HUES64 (cell line): ENCODE measurements at regions not wholly inside any gene's neighbourhood (a gene's known extent, or its start where the extent isn't known, plus 50 kb on each side); places are given as distances from the start of the nearest gene placed in this dataset.
"Not testable (repeated sequence)": the region's sequence is repeated elsewhere in the genome, so short reads cannot be mapped to it uniquely, and the experiment has no call there.

Experiments
- H3K27ac ChIP-seq: 2 replicates; pipeline ENCODE4 v1.7.0; 2013; ENCODE audit warnings: low read depth, low read length, inconsistent platforms
- H3K27me3 ChIP-seq: 2 replicates; pipeline ENCODE4 v1.6.1; 2013; ENCODE audit warnings: mild to moderate bottlenecking, low read length; ENCODE audit not compliant: insufficient read depth
- H3K36me3 ChIP-seq: 2 replicates; pipeline ENCODE4 v1.6.1; 2013; ENCODE audit warnings: mild to moderate bottlenecking, low read length; ENCODE audit not compliant: insufficient read depth
- H3K4me1 ChIP-seq: 2 replicates; pipeline ENCODE4 v1.6.1; 2013; ENCODE audit warnings: mild to moderate bottlenecking, low read length, moderate library complexity; ENCODE audit not compliant: insufficient read depth
- H3K4me3 ChIP-seq: 2 replicates; pipeline ENCODE4 v1.5.1; 2013; ENCODE audit warnings: mild to moderate bottlenecking, low read length, moderate library complexity
- H3K9ac ChIP-seq: 2 replicates; pipeline ENCODE4 v1.6.1; 2013; ENCODE audit warnings: mild to moderate bottlenecking, low read depth, low read length
- H3K9me3 ChIP-seq: 2 replicates; pipeline ENCODE4 v1.6.1; 2013; ENCODE audit warnings: low read depth, low read length; ENCODE audit not compliant: insufficient read depth
- WGBS: fragments of 150-250, 120-280 bp; methylation state at CpG from one replicate; pipeline ENCODE4 v1.1.7; 2013; ENCODE audit warnings: missing lambda C conversion rate; 5-methylcytosine and 5-hydroxymethylcytosine counted together

DNA sequence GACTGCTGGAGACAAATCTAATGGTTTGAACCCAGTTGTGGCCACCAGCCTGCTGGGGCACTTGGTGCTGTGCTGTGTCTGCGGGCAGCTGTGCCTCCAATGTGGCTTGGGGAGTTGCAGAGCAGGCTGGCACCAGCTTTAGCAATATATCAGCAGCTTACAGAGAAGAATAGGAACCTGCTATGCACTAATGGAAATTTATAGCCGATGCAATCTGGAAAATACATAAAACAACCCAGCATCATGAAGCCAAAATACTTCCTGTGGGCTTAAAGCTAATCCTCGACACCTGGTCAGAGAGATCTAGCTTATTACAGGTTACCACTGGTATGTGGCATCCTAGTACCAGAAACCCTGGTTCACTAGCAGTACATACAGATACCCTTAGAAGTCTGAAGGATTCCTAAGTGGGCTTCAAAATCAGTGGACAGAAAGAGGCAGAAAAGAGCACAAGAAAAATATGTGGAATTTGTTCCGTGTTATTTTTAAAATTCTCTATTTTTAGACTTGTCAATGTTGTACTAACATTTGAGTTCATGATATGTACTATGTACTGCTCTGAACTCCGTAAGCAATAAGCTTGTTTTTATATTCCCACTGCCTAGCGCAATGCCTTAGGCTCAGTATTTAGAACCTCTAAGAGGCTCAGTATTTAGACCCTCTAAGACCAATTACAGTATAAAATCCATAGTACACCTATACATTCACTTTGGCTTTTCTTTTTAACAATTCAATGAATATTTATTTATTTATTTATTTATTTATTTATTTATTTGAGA lies 194.7 kb downstream of the UXS1 start:
- Histone ChIP-seq H3K9me3 (peaks cover 37% of the 10 kb centered on the region), H3K36me3 (no peaks in the 10 kb centered on the region), H3K4me3 (no peak overlapping the region), H3K27me3 (no peaks in the 10 kb centered on the region), H3K9ac (no peak overlapping the region), H3K4me1 (no peaks in the 10 kb centered on the region), H3K27ac (no peak overlapping the region)
- WGBS, result 94% methylated on average over 6 of the region's 6 CpGs

DNA sequence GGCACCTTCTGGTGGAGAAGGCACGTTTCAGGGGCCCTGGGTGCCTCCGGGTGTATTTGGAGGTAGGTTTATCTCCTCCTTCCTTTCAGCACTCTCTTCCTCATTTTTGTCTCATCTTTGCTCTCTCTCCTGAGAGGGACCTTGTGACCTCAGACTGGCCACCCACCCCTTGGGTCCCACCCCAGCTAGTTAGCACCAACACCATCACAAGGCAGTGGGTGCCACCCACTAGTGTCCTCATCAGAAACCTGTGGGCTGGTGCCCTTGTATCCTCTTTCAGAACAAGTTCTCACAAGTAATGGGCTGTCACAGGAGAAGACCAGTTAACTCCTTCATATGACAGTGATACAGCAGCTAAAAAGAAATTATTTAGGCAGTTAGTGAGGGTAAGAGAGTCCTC lies 196.4 kb downstream of the UXS1 start:
- no CpG with 5 or more reads among the region's 2 CpGs for WGBS
- Histone ChIP-seq H3K9me3 (peaks cover 39% of the 10 kb centered on the region), H3K36me3 (no peaks in the 10 kb centered on the region)

DNA sequence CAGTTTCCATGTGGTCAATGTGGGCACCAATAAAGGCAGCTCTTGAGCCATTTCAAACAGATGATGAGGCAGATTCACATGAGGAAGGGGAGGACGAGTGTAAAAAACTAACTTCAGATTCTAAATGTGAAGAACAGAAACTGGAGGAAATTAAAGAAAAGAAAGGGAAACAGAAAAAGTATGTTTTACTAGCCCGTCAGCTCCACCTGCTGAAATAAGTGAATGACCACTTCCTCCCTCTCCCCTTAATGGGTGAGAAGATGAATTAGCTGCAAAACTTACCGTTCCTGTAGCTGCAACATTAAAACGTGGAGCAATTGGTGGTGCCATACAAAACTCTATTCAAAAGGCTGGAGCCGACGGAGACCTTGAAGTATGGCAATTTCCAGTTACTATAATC lies 203.5 kb downstream of the UXS1 start:
- no peak overlapping the region for H3K4me3 ChIP-seq
- no peaks in the 10 kb centered on the region for H3K4me1 ChIP-seq
- 93% methylated on average over 5 of the region's 6 CpGs for WGBS
- H3K27ac ChIP-seq, result no peak overlapping the region
- no peaks in the 10 kb centered on the region for H3K27me3 ChIP-seq
- peaks cover 53% of the 10 kb centered on the region for H3K9me3 ChIP-seq
- H3K36me3 ChIP-seq, result no peaks in the 10 kb centered on the region
- no peak overlapping the region for H3K9ac ChIP-seq

More for the DNA sequence above, 196.4 kb downstream of the UXS1 start:
- H3K9ac ChIP-seq, result no peak overlapping the region
- no peaks in the 10 kb centered on the region for H3K4me1 ChIP-seq
- no peak overlapping the region for H3K27ac ChIP-seq
- no peaks in the 10 kb centered on the region for H3K27me3 ChIP-seq
- H3K4me3 ChIP-seq, result no peak overlapping the region

DNA sequence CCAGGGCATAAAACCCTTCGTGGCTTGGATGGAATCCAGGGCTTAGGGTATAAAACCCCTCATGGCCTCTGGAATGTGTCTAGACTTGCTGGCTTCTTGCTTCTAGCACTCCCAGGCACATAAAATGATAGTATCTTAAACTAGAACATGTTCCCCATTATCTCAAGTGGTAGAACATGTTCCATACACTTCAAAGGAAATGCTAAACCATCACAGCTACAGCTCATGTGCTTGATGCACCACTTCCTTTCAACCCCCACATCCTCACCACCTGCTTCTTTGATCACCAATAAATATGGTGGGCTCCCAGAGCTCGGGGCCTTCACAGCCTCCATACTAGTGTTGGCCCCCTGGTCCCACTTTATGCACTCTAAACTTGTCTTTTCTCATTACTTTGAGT lies 204.3 kb downstream of the UXS1 start:
- not testable (repeated sequence) for H3K27me3 ChIP-seq, H3K27ac ChIP-seq, H3K36me3 ChIP-seq, H3K4me1 ChIP-seq, H3K9ac ChIP-seq, H3K4me3 ChIP-seq
- 89% methylated on average over 2 of the region's 2 CpGs for WGBS
- H3K9me3 ChIP-seq, result peaks cover 46% of the 10 kb centered on the region

DNA sequence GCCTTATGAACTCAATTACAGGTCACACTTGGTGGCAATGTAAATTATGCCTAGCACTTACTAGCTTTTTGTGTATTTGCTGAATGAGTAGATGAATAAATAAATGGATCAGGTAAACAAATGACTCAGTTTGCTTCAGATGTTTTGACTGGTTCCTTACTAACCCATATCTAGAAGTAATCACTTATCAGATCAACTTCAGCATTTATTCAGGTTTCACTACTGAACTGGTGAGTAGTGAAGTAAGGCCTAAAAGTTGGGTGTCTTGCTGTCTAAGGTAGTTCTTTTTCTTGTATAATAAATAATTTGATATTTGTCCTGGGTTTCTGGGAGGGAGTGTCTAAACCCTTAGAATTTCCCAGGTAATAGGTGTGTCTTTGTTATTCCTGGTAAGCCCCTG lies 205.0 kb downstream of the UXS1 start:
- H3K4me3 ChIP-seq, result no peak overlapping the region
- H3K27ac ChIP-seq, result no peak overlapping the region
- H3K9me3 ChIP-seq, result peaks cover 39% of the 10 kb centered on the region
- H3K36me3 ChIP-seq, result no peaks in the 10 kb centered on the region
- H3K9ac ChIP-seq, result no peak overlapping the region
- H3K4me1 ChIP-seq, result no peaks in the 10 kb centered on the region
- H3K27me3 ChIP-seq, result no peaks in the 10 kb centered on the region

DNA sequence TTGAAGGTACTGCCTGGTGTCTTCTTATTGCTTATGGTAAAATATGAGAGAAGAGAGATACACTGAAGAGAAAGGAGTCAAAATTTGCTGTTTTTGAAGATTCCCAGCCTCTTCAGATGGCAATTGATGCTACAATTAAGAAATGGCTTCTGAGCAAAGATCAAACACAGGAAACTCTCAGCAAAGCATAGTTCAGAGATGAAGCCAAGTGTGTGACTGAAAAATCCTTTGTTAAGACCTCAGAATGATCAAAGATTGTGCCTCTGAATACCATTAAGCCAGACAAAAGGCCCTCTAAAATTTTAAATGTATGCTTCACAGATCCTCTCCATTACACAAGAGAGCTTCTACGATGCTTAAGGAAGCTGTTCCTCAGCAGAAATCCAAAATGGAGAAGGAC lies 216.3 kb downstream of the UXS1 start:
- Histone ChIP-seq H3K4me3 (no peak overlapping the region), H3K4me1 (no peaks in the 10 kb centered on the region), H3K27me3 (no peaks in the 10 kb centered on the region), H3K27ac (no peak overlapping the region), H3K9ac (no peak overlapping the region), H3K9me3 (peaks cover 9% of the 10 kb centered on the region; the same call in 1 of the 2 replicates), H3K36me3 (no peaks in the 10 kb centered on the region)
- WGBS, result 85% methylated on average over 1 of the region's 1 CpG

DNA sequence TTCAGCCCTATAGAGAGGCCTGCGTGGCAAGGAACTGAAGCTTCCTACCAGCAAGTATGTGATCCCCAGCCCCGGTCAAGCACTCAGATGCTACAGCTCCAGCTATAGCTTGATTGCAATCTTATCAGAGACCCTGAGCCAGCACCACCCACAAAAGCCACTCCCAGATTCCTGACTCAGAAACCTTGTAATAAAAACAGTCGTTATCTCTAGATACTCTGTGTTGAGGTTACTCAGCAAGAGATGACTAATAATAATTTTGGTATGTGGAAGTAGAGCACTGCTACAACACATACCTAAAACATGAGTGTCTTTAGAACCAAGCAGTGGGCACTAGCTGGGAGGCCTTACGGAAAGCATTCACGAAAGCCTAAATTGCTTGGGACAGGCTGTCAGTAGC lies 216.9 kb downstream of the UXS1 start:
- WGBS, result 94% methylated on average over 5 of the region's 5 CpGs
- no peaks in the 10 kb centered on the region for H3K27me3 ChIP-seq
- no peaks in the 10 kb centered on the region for H3K36me3 ChIP-seq
- H3K4me3 ChIP-seq, result no peak overlapping the region
- H3K27ac ChIP-seq, result no peak overlapping the region
- peaks cover 9% of the 10 kb centered on the region; the same call in 1 of the 2 replicates for H3K9me3 ChIP-seq
- no peaks in the 10 kb centered on the region for H3K4me1 ChIP-seq
- no peak overlapping the region for H3K9ac ChIP-seq

DNA sequence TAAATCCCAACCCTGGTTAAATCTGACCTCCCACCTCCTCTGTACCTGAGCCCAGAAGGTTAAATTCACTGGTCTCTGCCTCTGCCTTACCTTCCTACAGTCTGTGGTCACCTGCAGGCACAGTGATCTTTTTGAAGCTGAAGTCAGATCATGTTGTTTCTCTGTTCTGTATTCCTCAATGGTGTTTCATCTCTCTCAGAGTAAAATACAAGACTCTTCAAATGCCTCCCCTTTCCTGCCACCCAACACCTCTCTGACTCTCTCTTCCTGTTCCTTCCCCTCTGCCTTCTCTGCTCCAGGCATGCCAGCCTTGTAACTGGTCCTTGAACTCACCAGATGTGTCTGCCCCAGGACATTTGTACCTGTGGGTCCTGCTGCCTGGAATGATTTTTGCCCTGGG lies 219.3 kb downstream of the UXS1 start:
- no peaks in the 10 kb centered on the region; the same call in 1 of the 2 replicates for H3K27me3 ChIP-seq
- no peak overlapping the region for H3K27ac ChIP-seq
- H3K4me1 ChIP-seq, result no peaks in the 10 kb centered on the region
- H3K9ac ChIP-seq, result no peak overlapping the region
- H3K36me3 ChIP-seq, result no peaks in the 10 kb centered on the region
- peaks cover 9% of the 10 kb centered on the region; the same call in 1 of the 2 replicates for H3K9me3 ChIP-seq
- H3K4me3 ChIP-seq, result no peak overlapping the region

DNA sequence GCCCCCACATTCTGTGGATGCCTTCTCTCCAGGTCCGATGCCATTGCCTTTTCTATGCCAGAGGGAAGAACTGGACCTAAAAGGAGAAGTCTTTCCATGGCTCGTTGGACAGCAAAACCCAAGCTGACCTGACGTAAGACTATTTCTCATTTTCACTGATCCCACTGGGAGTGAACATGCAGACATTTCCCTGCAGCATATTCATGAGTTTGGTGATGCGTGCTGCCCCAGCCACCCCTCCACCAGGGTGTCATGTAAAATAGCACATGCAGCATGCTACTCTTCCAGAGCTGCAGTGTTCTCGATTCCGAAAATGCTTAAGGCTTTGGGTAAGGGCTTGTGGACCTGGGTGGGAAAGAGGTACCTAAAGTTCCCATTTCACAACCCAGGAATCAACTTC lies 221.2 kb downstream of the UXS1 start:
- 93% methylated on average over 6 of the region's 6 CpGs for WGBS
- Histone ChIP-seq H3K27ac (no peak overlapping the region), H3K9me3 (peaks cover 6% of the 10 kb centered on the region; the same call in 1 of the 2 replicates), H3K4me1 (no peaks in the 10 kb centered on the region), H3K27me3 (no peaks in the 10 kb centered on the region; the same call in 1 of the 2 replicates), H3K36me3 (no peaks in the 10 kb centered on the region), H3K9ac (no peak overlapping the region), H3K4me3 (no peak overlapping the region)

DNA sequence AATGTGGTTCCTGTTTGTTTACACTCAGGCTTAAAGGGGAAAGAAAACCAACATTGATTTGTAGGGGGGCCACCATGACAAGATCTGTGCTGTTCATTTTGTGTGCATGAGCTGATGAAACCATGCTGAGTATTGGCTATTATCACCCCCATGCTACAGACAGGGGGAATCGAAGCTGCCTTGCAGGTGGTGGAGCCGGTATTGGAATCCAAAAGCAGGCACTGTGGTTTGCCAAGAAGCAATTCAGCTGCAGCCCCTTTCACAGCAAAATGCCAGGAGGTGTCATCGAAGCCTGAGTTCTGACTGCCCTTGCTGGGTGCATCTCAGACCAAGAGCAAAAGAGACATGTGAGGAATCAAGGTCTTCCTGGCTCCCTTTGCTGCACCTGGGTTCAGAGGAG lies 221.9 kb downstream of the UXS1 start:
- Histone ChIP-seq H3K9ac (no peak overlapping the region), H3K27me3 (no peaks in the 10 kb centered on the region; the same call in 1 of the 2 replicates), H3K9me3 (no peaks in the 10 kb centered on the region), H3K27ac (no peak overlapping the region), H3K36me3 (no peaks in the 10 kb centered on the region), H3K4me3 (no peak overlapping the region), H3K4me1 (no peaks in the 10 kb centered on the region)
- WGBS, result 88% methylated on average over 3 of the region's 3 CpGs

DNA sequence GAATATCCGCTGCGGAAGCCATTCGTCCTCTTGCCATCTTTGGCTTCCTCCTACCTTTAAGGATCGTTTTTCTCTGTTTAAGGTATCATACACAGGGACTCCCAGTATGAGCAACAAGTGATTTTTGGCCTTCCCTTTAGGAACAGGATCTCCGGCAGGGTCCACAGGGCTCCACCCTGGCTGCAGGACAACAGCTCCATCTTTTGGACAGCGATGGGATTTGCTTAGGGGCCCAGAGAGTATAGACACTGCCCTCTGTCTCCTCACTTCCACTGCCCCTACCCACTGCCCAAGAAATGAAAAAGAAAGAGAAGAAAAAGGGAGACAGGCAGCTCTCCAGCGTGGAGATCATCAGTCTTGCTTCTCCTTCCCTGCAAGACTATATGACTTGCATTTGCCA lies 224.5 kb downstream of the UXS1 start:
- WGBS, result 77% methylated on average over 7 of the region's 7 CpGs
- H3K4me1 ChIP-seq, result no peaks in the 10 kb centered on the region
- H3K27ac ChIP-seq, result no peak overlapping the region
- no peak overlapping the region for H3K9ac ChIP-seq
- no peaks in the 10 kb centered on the region for H3K36me3 ChIP-seq
- no peaks in the 10 kb centered on the region for H3K9me3 ChIP-seq
- H3K27me3 ChIP-seq, result no peaks in the 10 kb centered on the region; the same call in 1 of the 2 replicates
- H3K4me3 ChIP-seq, result no peak overlapping the region

DNA sequence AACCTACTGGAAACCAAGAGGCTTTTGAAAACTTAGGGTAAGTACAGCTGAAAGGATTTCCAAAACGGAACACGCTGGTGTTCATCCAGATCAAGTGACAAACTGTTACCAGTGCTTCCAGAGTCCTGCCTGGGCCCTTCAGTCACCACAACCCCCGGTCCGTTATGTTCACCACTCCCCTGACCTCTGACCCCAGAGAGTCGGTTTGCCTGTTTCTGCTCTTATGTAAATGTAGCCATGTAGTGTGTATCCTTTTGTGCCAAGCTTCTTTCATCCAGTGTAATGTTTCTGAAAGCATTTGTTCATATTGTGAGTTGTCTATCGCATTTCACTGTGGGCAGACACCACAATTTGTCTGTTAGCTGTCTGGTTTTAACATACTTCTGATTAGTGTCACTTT lies 217.5 kb downstream of the NCK2 start:
- peaks cover 12% of the 10 kb centered on the region for H3K4me1 ChIP-seq
- WGBS, result 91% methylated on average over 6 of the region's 6 CpGs
- H3K9ac ChIP-seq, result no peak overlapping the region
- H3K27ac ChIP-seq, result peak overlapping the region; percentile 83; the same call in 1 of the 2 replicates
- H3K4me3 ChIP-seq, result no peak overlapping the region
- no peaks in the 10 kb centered on the region for H3K36me3 ChIP-seq
- peaks cover 15% of the 10 kb centered on the region; the same call in 1 of the 2 replicates for H3K27me3 ChIP-seq
- H3K9me3 ChIP-seq, result peaks cover 4% of the 10 kb centered on the region; the same call in 1 of the 2 replicates
